ENCODE measurements at regions not wholly inside any gene's neighbourhood (a gene's known extent, or its start where the extent isn't known, plus 50 kb on each side); places are given as distances from the start of the nearest gene placed in this dataset.

GRCh38 chr14:34243001-34243400 is 219.0 kb downstream of the SPTSSA start:
- no peak for TF ChIP-seq CTCF (IDR thresholded peaks at IDR 0.05; ENCODE audit: low read depth, low read length, missing control alignments)
- no peak for DNase-seq (ENCODE audit: extremely low read depth, low read depth)
- no peak overlapping the region for H3K4me3 ChIP-seq (replicated peaks; ENCODE audit: low read depth, low read length)

- DNase-seq (ENCODE audit: extremely low read depth, low read depth), result no peak
- H3K4me3 ChIP-seq (replicated peaks; ENCODE audit: low read depth, low read length), result no peak overlapping the region
- no peak for TF ChIP-seq CTCF (IDR thresholded peaks at IDR 0.05; ENCODE audit: low read depth, low read length, missing control alignments)
Measured at GRCh38 chr14:34241185-34241711, 220.8 kb downstream of the SPTSSA start.

- DNase-seq (ENCODE audit: extremely low read depth, low read depth), result no peak
- TF ChIP-seq CTCF (IDR thresholded peaks at IDR 0.05; ENCODE audit: low read depth, low read length, missing control alignments), result no peak
- no peak overlapping the region for H3K4me3 ChIP-seq (replicated peaks; ENCODE audit: low read depth, low read length)
Measured at GRCh38 chr14:34238610-34239009, 223.4 kb downstream of the SPTSSA start.

- no peak for DNase-seq (ENCODE audit: extremely low read depth, low read depth)
- TF ChIP-seq CTCF (IDR thresholded peaks at IDR 0.05; ENCODE audit: low read depth, low read length, missing control alignments), result no peak
- H3K4me3 ChIP-seq (replicated peaks; ENCODE audit: low read depth, low read length), result no peak overlapping the region
Measured at GRCh38 chr14:34237677-34238076, 224.4 kb downstream of the SPTSSA start.

GRCh38 chr14:34237081-34237480 is 225.0 kb downstream of the SPTSSA start:
- DNase-seq (ENCODE audit: extremely low read depth, low read depth), result peak; percentile 63
- no peak for TF ChIP-seq CTCF (IDR thresholded peaks at IDR 0.05; ENCODE audit: low read depth, low read length, missing control alignments)
- H3K4me3 ChIP-seq (replicated peaks; ENCODE audit: low read depth, low read length), result no peak overlapping the region

GRCh38 chr14:34235643-34236300 is 226.3 kb downstream of the SPTSSA start:
- H3K4me3 ChIP-seq (replicated peaks; ENCODE audit: low read depth, low read length), result no peak overlapping the region

More at GRCh38 chr14:34235643-34236300, 226.3 kb downstream of the SPTSSA start:
- TF ChIP-seq CTCF (IDR thresholded peaks at IDR 0.05; ENCODE audit: low read depth, low read length, missing control alignments), result no peak
- DNase-seq (ENCODE audit: extremely low read depth, low read depth), result no peak
